ENCODE measurements at regions not wholly inside any gene's neighbourhood (a gene's known extent, or its start where the extent isn't known, plus 50 kb on each side); places are given as distances from the start of the nearest gene placed in this dataset.

DNA sequence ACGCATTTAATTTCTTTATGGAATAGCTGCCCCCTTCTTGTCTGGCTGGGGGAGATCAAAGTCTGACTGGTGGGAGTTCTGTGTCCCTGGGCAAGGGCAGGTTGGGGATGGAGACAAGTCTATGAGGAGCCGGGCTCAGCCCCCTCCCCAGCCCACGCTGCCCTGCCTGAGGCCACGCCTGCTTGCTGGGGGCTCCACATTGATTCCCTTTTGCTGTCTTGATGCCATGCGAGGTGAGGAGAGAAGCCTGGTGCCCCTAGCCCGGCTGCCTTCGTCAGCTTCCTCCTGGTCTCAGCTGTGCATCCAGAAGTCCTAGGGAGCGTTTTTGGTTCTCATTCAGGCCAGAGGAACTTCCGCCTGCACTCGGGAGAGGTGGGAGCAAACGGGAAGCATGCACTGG, 247.9 kb downstream of the NDUFA10 start:
- DNase-seq: no peak

DNA sequence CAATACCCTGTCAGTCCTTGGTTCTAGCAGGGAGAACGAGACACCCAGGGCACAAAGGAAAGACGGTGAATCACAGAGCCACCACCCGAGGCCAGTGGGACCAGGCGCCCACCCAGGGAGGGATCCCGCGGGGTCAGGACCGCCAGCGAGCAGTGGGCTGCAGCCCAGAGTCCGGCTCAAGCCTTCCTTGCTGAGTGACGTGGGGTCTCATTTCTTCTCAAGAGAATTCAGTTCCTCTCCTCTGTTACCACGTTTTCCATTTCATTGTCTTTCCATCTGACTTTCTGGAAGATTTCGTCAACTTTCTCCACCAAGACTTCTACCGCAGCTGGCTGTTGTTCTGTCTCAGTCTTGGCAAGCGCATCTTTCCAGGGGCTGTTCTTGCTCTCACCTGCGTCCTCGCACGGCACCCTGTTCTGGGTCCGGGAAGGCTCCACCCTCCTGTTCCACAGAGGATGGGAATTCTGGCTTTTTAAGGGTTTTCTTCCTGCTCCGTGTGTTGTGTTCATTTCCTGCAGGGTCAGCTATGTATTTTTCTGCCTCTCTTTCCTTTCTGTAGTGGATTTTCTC, 248.6 kb downstream of the NDUFA10 start:
- DNase-seq: no peak

DNA sequence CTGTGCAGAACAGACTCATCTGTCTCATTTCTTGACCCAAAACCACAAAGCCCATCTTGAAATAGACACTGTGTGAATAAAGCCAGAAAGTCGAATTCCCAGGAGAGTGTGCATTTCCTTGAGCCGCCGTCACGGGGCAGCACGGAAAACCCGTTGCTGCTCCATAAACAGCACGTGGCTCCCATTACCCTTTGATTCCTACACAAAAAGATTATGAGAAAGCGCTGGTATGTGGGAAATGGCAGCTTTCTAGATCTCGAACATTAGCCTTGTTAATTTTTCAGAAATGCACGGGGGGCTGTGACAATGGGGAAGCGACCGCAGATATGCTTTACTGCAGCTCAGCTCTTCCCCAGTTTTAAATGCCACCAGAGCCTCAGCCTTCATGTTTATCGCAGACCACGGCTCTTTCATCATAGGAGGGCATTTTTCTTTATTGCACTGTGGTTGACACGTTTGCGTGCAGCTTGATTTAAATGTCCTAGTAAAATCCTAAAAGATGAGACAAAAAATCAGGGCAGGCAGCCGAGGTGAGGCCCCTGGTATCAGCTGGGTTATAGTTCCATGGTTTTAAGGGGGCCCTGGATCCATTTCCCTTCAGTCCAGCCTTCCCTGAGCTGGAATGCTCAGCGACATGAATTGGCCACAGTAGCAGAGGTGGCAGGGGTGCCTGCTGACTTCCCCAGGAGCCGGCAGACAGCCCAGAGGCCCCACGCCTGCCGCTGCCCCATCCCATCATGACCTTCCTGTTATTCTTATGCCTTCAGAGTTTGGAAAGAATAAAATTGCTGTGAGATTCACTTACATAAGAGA, 249.3 kb downstream of the NDUFA10 start:
- DNase-seq: peak; percentile 20

DNA sequence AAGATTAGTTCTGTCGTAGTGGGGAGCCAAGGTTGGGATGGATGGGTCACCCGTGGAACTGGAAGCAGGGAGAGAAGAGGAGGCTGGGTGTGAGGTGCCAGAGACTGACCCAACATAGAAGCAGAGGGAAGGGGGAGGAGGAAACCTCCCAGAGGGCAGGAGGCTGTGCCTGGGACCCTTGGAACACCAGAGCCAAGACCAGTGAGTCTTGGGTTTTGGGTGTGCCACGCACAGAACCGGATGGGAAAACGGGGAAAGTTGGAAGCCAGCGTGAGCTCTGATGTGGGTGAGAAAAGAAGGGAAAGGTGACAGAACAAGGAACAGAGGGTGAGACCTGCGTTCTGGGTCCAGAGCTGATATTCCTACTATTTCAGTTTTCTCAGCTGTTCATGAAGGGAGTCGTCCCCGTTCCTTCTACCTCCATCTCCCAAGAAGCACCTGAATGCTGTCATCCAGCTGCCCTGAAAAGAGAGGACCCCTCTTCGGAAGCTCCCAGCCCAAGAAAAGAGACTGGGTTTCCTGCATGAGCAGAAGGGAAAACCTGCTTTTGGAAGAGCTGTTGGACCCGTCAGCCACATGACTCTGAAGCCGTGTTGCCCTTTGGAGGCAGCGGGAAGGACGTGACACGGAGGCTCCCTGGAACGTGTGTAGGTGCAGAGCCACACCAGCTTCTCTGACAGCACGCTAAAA, 250.1 kb downstream of the NDUFA10 start:
- DNase-seq: no peak

DNA sequence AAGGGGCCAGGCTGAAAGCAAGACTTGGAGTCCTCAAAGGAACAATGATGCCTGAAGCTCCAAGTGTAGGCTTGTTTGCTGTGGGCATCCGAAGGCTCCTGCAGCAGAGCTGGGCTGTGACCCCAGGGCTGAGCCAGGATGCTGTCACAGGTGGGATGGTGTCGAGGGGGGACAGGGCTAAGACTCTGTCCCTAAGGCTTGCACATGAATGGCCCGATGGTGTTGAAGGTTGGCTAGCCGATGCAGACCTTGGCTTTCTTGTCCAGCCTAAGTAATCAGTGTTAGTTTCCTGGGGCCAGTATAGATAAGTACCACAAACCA, 251.0 kb downstream of the NDUFA10 start:
- no peak for DNase-seq

DNA sequence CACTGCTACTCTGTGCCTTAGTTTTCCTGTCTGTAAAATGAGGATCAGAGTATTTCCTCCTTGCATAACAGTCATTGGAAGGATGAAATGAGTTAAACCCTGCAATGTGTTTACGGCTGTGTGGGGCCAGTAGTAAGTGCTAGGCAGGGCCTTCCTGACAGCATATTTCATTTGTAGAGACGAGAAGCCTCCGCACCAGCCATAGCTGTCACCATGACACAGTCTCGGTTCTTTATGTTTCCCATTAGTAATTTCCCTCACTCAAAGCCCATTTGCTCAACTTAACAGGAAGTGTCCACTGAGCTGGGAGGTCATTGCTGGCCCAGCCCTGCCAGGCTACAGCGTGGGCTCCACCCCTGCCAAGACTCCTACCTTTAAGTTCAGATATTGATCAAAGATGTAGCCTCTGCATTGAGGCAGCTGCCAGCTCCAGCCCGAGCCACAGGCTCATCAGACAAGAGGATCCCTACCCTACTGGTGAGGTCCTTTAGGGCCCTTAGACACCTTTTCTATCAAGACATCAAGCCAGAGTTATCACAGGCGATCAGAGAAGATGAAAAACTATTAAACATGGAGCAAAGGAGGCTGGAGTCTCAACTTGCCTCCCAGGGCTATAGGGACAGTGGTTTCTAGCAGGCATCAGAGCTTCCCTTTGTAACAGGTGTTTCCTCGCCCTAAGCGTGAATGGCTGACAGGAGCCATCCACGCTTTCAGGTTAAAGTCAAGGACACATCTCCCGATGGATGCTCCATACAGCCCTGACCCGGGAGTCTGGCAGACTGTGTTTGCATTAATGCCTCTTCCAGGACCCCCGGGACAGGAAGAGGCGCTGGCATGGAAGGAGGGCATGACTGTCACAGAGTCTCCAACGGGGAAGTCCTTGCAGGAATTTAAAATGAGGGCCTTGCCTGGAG, 251.7 kb downstream of the NDUFA10 start:
- no peak for DNase-seq

DNA sequence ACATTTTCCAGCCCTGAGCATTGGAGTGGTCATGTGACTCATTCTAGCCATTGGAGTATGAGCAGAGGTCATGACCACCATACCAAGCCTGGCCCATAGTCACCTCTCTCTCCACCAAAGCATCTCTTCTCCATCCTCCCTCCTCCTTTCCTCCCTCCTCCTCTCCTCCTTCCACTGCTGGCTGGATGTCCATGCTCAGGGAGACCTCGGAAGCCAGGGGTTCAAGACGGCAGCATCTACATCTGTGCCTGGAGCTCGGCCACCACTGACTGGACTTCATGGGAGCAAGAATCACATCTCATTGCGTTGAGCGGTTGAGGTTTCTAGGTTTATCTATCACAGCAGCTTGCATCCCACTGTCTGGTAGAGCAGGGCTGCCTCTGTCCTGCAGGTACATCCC, 252.4 kb downstream of the NDUFA10 start:
- no peak for DNase-seq

DNA sequence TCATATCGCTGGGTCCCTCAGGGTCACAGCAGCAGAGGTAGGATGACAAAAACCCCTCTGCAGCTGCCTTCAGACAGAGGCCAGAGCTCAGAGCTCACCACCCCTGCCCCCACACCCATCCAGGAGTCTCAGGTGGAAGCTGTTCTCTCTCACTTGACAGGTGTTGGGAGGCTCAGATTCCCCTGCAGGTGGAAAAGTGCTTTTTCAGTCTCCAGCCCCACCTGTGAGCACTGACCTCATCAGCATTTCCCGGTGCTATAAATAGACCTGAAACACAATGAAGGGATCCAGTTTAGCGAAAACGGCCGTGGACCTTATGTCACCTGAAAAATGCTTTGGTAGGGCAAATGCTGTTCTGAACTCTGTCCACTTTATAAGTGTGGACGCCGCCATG, 254.9 kb downstream of the NDUFA10 start:
- no peak for DNase-seq

DNA sequence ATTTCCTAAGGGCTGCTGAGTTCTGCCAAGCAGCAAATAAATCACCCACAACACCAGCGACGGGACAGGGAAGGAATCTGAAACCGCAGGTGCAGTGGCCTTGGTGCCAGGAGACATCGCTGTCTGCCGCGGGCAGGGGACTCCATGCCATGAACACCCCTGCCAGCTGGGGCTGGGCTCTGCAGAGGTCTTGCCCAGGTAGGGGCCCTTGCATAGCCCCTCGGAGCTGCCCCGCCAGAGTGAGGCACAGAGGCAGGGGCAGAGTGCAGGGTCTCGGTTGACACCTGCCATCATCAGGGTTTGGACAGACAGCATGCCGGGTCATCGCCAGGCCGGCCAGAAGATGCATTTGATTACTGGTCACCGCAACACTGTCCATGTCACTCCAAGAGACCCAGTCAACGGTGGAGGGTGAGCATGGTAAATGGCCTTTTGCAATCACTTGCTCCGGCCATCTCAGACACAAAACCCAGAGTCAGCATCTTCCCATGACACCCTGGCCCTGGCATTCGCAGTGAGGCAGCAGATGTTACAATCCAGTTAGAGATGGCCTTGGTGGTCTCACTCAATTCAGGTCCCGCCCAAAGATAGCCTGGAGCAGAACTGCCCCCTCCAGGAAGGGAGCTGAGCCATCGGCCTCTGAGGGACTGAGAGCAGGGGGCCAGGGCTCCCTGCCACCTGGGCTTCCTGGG, 255.4 kb downstream of the NDUFA10 start:
- no peak for DNase-seq

DNA sequence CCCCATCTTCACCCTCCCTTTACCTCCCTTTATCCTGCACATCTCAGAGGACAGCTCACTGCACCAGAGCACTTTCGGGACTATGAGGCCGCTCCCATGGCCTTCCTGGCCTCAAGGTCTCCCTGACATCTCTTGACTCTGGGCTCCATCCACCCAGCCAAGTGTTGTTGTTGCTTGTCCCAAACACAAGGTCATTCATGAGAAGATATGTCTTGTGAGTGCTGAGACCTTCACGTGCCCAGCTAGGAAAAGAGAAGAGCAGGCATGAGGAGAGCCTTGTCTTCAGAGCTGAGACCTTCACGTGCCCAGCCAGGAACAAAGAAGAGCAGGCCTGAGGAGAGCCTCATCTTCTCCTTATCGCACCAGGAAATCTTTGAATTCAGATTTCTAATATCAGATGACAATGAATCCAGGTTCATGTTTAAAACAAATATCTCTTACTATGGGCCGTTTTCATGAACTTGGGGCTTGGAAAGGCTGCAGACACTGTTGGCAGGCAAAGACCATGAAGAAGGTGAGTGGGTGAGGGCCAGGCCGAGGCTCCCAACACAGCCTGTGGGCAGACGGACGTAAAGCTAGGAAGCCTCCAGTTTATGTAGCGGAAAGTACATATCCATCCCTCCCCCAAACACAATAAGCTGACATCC, 256.1 kb downstream of the NDUFA10 start:
- no peak for DNase-seq

DNA sequence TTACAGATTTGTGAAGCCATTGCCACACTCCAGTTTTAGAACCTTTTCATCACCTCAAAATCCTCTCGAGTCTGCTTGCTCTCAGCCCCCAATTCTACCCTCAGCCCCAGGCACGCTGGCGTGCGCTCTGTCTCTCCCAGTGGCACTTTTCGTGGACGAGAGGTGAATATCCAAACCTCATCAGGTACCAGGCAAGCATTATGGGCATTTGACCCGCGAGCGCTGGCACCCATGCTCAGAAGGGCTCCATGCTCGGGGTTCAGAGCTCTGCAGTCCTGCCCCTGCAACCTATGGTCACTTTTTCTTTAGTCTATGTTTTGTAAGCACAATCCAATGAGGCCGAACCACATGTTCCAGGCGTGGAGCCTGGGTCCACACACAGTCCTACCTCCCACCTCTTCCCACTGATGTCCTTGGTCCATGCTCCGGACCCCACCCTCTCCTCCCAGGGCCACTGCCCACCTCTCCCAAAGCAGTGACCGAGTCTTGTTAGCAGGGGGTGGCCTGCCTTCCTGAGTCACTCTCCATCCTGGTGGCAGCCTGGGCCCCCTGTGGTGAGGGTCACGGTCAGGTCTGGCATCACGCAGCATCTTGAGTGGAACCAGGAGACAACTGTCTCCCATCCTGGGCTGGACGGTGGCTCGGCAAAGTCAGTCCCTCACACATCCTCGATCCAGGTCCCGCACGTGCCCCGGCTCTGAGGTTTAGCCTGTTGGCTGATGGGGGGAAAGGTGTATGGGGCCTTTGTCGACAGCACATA, 256.9 kb downstream of the NDUFA10 start:
- no peak for DNase-seq

DNA sequence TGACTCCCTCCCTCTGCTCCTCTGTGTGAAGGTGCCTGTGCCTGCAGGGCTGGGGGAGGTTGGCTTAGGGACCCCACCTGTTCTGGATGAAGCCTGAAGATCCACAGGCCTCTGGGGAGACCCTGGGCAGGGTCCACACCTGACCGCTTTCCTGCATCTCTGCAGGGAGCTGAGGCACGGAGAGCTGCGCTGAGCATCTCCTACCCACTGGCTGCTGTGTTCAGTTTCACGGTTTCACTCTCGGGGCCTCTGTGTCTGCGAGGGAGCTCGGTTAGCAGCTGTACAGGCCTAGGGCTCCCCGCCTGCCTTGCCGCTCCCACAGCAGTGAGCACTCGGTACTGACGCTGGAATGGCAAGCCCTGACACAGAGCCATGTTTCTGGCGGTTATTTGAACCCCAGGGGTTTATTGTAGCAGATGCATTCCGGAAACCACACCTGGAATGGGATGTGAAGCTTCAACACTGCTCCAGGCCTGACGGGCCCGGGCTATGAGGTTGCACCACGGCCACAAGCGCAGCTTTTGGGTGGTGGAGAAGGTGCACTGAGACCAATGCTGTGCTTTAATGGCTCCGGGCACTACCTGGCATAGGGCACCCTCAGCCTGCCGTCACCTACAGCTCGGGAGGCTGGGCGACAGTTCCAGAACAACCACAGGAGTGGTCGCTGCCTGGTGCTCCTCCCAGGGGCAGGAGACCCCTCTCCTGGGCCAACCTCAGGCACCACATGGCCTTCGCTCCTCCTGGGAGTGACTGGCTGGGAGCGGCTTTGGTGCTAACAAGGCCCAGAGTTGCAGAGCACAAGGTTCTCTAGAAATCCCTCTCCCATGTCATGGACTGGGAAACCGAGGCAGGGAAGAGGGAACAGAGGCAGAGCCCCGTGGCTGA, 257.9 kb downstream of the NDUFA10 start:
- DNase-seq: no peak

DNA sequence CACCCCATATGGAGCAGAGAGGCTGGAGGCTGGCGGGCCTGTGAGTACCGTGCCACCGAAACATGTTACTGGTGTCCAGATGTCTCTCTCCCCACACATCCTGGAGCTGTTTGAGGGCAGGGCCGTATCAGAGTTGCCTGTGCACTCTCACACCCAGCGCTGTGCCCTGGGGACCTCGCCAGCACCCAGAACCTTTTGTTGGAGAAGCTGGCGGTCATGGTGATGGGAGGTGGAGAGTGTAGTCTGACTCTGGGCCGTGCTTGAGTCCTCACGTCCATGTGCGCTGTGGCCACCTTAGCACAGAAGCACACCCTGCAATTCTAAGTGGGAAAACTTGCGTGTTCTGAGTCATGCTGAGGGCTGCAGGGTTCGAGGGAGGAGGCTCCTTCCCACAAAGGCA, 259.2 kb downstream of the NDUFA10 start:
- DNase-seq: no peak

DNA sequence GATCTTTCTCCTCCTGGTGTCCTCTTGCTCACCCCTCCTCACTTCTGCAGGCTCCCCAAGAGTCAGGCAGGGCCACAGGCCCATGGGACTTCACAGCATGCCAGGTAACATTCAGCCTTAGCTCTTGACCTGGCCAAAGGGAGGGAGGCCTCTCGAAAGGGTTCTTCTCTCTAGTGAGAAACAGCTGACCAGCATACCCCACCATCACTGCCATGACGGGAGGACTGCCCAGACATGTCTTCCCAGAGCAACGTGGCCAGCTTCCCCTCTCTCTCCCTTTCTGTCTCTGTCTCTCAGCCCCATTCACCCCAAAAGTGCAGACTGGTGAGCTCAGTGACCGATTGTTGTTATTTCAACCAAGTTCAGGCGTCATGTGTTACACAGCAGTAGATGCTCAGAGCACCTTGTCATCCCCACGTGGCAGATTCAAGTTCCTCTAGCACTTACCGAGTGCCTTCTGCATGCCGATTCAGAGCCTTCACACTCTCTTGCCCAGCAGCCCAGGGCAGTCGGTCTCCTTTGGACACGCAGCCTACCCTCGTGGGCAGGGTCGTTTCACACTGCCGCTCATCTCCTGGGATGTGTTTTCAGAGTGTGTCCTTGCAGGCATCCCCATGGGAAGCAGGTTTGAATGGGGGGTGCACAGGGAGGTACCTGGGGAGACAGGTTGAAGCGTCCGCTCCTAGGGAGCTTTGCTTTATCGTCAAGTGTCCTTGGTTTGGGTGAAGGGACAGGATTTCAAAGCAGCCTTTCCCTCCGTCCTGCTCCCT, 259.9 kb downstream of the NDUFA10 start:
- DNase-seq: no peak

DNA sequence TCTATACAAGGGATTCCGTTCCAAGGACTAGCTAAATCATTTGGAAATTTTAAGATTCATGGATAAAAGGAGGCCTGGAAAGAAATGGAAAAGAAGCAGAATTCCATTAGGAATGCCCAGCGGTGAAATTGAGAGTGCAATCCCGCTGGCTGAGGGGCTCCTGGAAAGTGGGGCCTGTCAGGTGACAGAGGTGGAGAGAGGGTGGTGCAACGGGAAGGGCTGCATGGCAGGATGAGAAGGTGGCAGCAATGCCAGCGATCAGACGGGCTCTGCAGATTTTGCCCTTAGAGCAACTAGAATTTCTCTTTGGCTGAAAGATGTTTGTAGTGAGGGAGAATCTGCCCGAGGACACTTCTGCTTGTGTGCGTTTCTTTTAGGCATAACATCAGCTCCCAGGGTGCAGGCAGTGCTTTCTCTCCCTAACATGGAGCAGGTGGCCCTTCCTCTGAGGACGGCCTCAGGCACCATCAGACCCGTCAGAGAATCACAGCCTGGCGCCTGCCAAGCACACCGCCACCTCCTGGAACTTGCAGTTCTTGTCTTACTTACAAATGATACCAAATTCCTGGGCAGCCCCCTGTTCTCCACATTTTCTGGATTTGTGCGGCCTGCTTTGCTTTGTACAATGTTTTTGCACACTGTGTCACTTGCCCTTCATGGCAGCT, 261.6 kb downstream of the NDUFA10 start:
- no peak for DNase-seq

DNA sequence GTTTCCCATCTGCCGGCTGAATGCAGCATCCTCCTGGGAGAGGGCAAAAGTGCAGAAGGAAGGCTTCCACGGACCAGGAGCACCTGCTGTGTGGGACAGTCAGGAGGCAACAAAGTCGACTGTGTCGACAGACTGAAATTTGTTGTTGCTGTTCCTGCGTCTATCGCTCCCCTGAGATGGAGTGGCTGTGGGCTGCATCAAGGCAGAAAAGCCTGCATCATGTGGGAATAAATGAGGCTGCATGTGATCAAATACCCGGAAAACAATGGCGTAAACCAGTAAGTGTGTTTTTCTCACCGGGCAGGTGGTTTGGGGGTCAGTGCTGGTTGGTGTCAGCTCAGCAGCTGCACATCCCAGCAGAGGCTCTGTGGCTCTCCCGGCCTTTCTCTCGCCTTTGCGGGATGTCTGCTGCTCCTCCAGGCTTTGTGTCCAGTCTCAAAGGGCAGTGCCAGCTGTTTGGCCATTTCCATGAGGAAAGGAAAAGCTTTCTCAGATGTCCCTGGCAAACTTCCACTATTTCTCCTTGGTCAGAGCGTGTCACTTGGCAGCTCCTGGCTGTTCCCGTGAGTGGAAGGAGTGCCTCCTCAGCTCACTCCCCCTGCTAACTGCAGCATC, 262.4 kb downstream of the NDUFA10 start:
- DNase-seq: no peak

DNA sequence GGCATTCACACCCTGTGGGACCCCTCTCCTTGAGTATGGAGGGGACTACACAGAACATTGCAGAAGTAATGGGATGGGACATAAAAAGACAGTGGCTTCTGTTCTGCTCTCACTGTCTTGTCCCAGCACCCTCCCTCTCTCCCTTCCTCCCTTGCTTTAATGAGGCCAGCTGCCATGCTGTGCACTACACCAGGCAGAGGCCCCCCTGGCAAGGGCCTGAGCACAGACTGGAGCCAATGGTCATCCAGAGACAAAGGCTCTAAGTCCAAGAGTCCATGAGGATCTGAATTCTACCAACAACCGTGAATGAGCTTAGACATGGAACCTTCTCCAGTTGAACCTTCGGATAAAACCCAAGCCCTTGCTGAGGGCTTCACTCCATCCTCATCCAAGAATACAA, 263.0 kb downstream of the NDUFA10 start:
- no peak for DNase-seq

DNA sequence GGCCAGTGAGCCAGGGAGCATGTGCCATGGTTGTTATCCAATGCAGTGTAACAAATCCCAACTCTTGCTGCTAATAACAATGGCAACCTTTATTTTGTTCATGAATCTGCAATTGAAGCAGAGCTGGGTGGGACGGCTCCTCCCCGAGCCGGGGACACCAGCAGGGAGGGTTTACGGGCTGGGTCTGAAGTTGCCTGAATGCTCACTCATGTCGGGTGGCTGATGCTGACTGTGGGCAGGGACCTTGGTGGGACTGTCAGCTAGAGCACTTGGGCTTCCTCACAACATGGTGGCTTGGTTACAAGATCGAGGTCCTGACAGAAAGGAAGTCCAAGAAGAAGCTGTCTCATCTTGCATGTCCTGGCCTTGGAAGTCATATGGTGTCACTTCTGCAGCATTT, 264.5 kb downstream of the NDUFA10 start:
- no peak for DNase-seq

Data from fibroblast of skin of back (primary cell).